GM23338 (cell line): ENCODE measurements at regions not wholly inside any gene's neighbourhood (a gene's known extent, or its start where the extent isn't known, plus 50 kb on each side); places are given as distances from the start of the nearest gene placed in this dataset.

ENCODE experiments used
- ATAC-seq: fragments of 200-7000 bp; cut with Tn5 transposase; 3 replicates; pipeline ENCODE4 v1.9.1; 2020
- DNase-seq: peaks from one replicate; pipeline ENCODE4 v3.0.0-alpha.2; 2015; ENCODE audit warnings: low spot score
- H2AFZ ChIP-seq: fragments of 200-600 bp; sonication (generic); 2 replicates; pipeline ENCODE4 v1.8.0; 2016; ENCODE audit warnings: antibody characterized with exemption, mild to moderate bottlenecking, moderate library complexity
- H3F3A ChIP-seq: fragments of 200-600 bp; sonication (generic); replicated peaks from 2 replicates; pipeline ENCODE4 v1.8.0; 2017; ENCODE audit warnings: antibody characterized with exemption, mixed run types, low read depth
- H3K27ac ChIP-seq: fragments of 200-600 bp; sonication (generic); 2 replicates; pipeline ENCODE4 v1.6.1; 2016; ENCODE audit warnings: low read depth
- H3K27me3 ChIP-seq: fragments of 200-600 bp; sonication (generic); 2 replicates; pipeline ENCODE4 v1.8.0; 2016; ENCODE audit warnings: mild to moderate bottlenecking, mixed run types, moderate library complexity; ENCODE audit not compliant: insufficient read depth
- H3K36me3 ChIP-seq: fragments of 200-600 bp; sonication (generic); 2 replicates; pipeline ENCODE4 v1.8.0; 2016; ENCODE audit warnings: mild to moderate bottlenecking; ENCODE audit not compliant: insufficient read depth
- H3K4me1 ChIP-seq: fragments of 200-600 bp; sonication (generic); 2 replicates; pipeline ENCODE4 v1.8.0; 2016; ENCODE audit warnings: mild to moderate bottlenecking, moderate library complexity; ENCODE audit not compliant: insufficient read depth
- H3K4me2 ChIP-seq: fragments of 200-600 bp; sonication (generic); 2 replicates; pipeline ENCODE4 v1.7.1; 2017; ENCODE audit warnings: mixed run types
- H3K4me3 ChIP-seq: fragments of 200-600 bp; sonication (generic); 2 replicates; pipeline ENCODE4 v1.6.1; 2016; ENCODE audit warnings: mixed run types
- H3K79me2 ChIP-seq: fragments of 200-600 bp; sonication (generic); replicated peaks from 2 replicates; pipeline ENCODE4 v1.8.0; 2017; ENCODE audit warnings: mild to moderate bottlenecking; ENCODE audit not compliant: insufficient read depth
- H3K9me2 ChIP-seq: fragments of 200-600 bp; sonication (generic); 2 replicates; pipeline ENCODE4 v1.8.0; 2017; ENCODE audit not compliant: insufficient read depth
- H4K20me1 ChIP-seq: fragments of 200-600 bp; sonication (generic); replicated peaks from 2 replicates; pipeline ENCODE4 v1.8.0; 2017; ENCODE audit warnings: mild to moderate bottlenecking; ENCODE audit not compliant: insufficient read depth
- H3K27ac Mint-ChIP-seq: 2 replicates; pipeline ENCODE4 v1.8.0; 2020; ENCODE audit warnings: inconsistent platforms, mild to moderate bottlenecking, moderate library complexity, mixed read lengths
- H3K27me3 Mint-ChIP-seq: 3 replicates; pipeline ENCODE4 v1.8.0; 2022; ENCODE audit warnings: low read depth, mild to moderate bottlenecking, moderate library complexity, mixed read lengths, inconsistent platforms; ENCODE audit not compliant: insufficient read depth, poor library complexity
- H3K36me3 Mint-ChIP-seq: 3 replicates; pipeline ENCODE4 v1.8.0; 2021; ENCODE audit warnings: low read depth, mild to moderate bottlenecking, inconsistent platforms, moderate library complexity, mixed read lengths
- H3K4me1 Mint-ChIP-seq: 3 replicates; pipeline ENCODE4 v1.8.0; 2020; ENCODE audit warnings: mild to moderate bottlenecking, inconsistent platforms, mixed read lengths
- H3K4me3 Mint-ChIP-seq: 3 replicates; pipeline ENCODE4 v1.8.0; 2021; ENCODE audit warnings: moderate library complexity, mild to moderate bottlenecking, inconsistent platforms, mixed read lengths
- H3K9me3 Mint-ChIP-seq: 3 replicates; pipeline ENCODE4 v1.8.0; 2020; ENCODE audit warnings: moderate library complexity, mild to moderate bottlenecking, inconsistent platforms, mixed read lengths
- CREB1 ChIP-seq: fragments of 250-450 bp; sonication (Bioruptor Pico); IDR thresholded peaks from 2 replicates; pipeline ENCODE4 v1.5.0; 2020; ENCODE audit warnings: low read depth, mild to moderate bottlenecking, moderate library complexity
- CTCF ChIP-seq, 2 experiments: fragments of 200-600 bp in 1 of 2; sonication (generic) in 1 of 2; conservative IDR thresholded peaks; 2 replicates each; pipeline versions ENCODE4 v1.5.1 to v1.6.1; 2016 to 2017; ENCODE audit warnings: antibody characterized with exemption in 2 of 2, low read depth in 2 of 2, mild to moderate bottlenecking in 2 of 2, moderate library complexity in 1 of 2
- ETS1 ChIP-seq: IDR thresholded peaks from 2 replicates; pipeline ENCODE4 v1.6.1; 2016; ENCODE audit warnings: antibody characterized with exemption
- EZH2 ChIP-seq: fragments of 200-600 bp; sonication (generic); IDR thresholded peaks from one replicate; pipeline ENCODE4 v1.8.0; 2017; ENCODE audit warnings: antibody characterized with exemption, mild to moderate bottlenecking, low read depth; ENCODE audit not compliant: unreplicated experiment
- EZH2phosphoT487 ChIP-seq: fragments of 200-600 bp; sonication (generic); IDR thresholded peaks from one replicate; pipeline ENCODE4 v1.8.1; 2018; ENCODE audit warnings: antibody characterized with exemption; ENCODE audit not compliant: unreplicated experiment
- JUNB ChIP-seq: IDR thresholded peaks from one replicate; pipeline ENCODE4 v1.6.1; 2016; ENCODE audit warnings: antibody characterized with exemption; ENCODE audit not compliant: unreplicated experiment
- NANOG ChIP-seq: IDR thresholded peaks from 2 replicates; pipeline ENCODE4 v1.6.1; 2016; ENCODE audit warnings: antibody characterized with exemption, borderline replicate concordance
- POLR2AphosphoS5 ChIP-seq: IDR thresholded peaks from 2 replicates; pipeline ENCODE4 v1.6.1; 2016; ENCODE audit warnings: antibody characterized with exemption, low read depth
- REST ChIP-seq: IDR thresholded peaks from one replicate; pipeline ENCODE4 v1.6.1; 2018; ENCODE audit warnings: antibody characterized with exemption; ENCODE audit not compliant: unreplicated experiment
- STAT1 ChIP-seq: IDR thresholded peaks from one replicate; pipeline ENCODE4 v1.6.1; 2016; ENCODE audit warnings: antibody characterized with exemption; ENCODE audit not compliant: unreplicated experiment
- ZNF114 ChIP-seq: fragments of 250-450 bp; sonication (Bioruptor Pico); IDR thresholded peaks from 2 replicates; pipeline ENCODE4 v1.5.0; 2020; ENCODE audit warnings: mild to moderate bottlenecking, moderate library complexity
- ZNF331 ChIP-seq: fragments of 250-450 bp; sonication (Bioruptor Pico); IDR thresholded peaks from 2 replicates; pipeline ENCODE4 v1.5.0; 2020; ENCODE audit warnings: low read depth, mild to moderate bottlenecking, moderate library complexity

GRCh38 chr3:89580859-89581258 lies 473.4 kb downstream of the EPHA3 start:
- Histone ChIP-seq H4K20me1 (no peaks in the 10 kb centered on the region), H3K4me3 (no peak overlapping the region), H3K27ac (no peak overlapping the region), H3K4me2 (no peak overlapping the region), H3K4me1 (no peaks in the 10 kb centered on the region), H3K36me3 (no peaks in the 10 kb centered on the region), H3K79me2 (no peaks in the 10 kb centered on the region), H3F3A (no peaks in the 10 kb centered on the region), H3K27me3 (no peaks in the 10 kb centered on the region), H2AFZ (no peak overlapping the region), H3K9me2 (no peaks in the 10 kb centered on the region)
- no peak overlapping the region for H3K4me3 Mint-ChIP-seq
- DNase-seq (no peak), ATAC-seq (no peak)
- H3K27me3 Mint-ChIP-seq, result no peaks in the 10 kb centered on the region
- H3K36me3 Mint-ChIP-seq, result no peaks in the 10 kb centered on the region
- TF ChIP-seq ETS1, result no peak
- no peak overlapping the region for H3K27ac Mint-ChIP-seq
- no peaks in the 10 kb centered on the region for H3K9me3 Mint-ChIP-seq
- peaks cover 12% of the 10 kb centered on the region for H3K4me1 Mint-ChIP-seq

GRCh38 chr3:89584398-89584797 lies 477.0 kb downstream of the EPHA3 start:
- Mint-ChIP-seq H3K4me1 (no peaks in the 10 kb centered on the region), H3K4me3 (no peak overlapping the region)
- H3K4me2 ChIP-seq, result no peak overlapping the region
- TF ChIP-seq EZH2phosphoT487 (no peak), REST (no peak), POLR2AphosphoS5 (no peak), ZNF331 (CRISPR knock-in tag) (no peak), CTCF (conservative IDR thresholded peaks at IDR 0.05; ENCODE audit: low read depth in 2 of 2) (no peak), CREB1 (CRISPR knock-in tag) (no peak), ETS1 (no peak), STAT1 (no peak), JUNB (no peak), NANOG (no peak), ZNF114 (CRISPR knock-in tag) (no peak), EZH2 (no peak)

More at GRCh38 chr3:89584398-89584797, 477.0 kb downstream of the EPHA3 start:
- Histone ChIP-seq H3K9me2 (no peaks in the 10 kb centered on the region), H3K4me3 (no peak overlapping the region), H3K27ac (no peak overlapping the region), H3K4me1 (no peaks in the 10 kb centered on the region), H3K36me3 (no peaks in the 10 kb centered on the region), H4K20me1 (no peaks in the 10 kb centered on the region), H3F3A (no peaks in the 10 kb centered on the region), H3K79me2 (no peaks in the 10 kb centered on the region), H2AFZ (no peak overlapping the region), H3K27me3 (no peaks in the 10 kb centered on the region)
- Mint-ChIP-seq H3K9me3 (no peaks in the 10 kb centered on the region), H3K27ac (no peak overlapping the region), H3K36me3 (no peaks in the 10 kb centered on the region), H3K27me3 (no peaks in the 10 kb centered on the region)
- ATAC-seq, result no peak
- no peak for DNase-seq
